ENCODE measurements at regions not wholly inside any gene's neighbourhood (a gene's known extent, or its start where the extent isn't known, plus 50 kb on each side); places are given as distances from the start of the nearest gene placed in this dataset.

DNA sequence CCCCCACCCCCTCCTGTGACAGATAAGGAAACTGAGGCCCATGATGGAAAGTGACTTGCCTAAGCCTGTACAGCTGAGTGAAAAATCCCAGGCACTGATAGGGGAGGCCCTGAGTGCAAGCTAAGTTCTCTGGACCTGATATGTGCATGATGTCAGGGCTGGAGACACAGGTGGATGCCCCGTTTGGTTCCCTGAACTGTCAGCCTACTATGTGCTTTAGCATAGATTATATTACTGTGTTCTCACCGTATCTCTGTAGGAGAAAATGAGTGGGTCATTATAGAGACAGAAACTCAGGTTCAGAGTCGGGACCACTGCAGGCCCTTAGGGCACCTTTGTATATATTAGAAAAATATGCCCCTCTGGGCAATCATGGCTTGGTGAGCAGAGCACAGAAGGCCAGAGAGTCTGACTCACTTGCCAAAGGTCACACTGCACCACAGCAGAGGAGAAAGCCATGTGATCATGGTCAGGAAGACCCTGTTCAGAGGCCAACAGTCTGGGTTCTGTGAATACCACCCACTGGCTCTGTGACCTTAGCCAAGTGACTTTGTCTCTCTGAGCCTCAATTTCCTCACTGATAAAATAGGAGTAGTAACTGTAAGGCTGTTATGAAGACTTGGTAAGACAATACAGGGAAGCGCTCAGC, 145.8 kb upstream of the WNT4 start:
- DNase-seq: no peak

DNA sequence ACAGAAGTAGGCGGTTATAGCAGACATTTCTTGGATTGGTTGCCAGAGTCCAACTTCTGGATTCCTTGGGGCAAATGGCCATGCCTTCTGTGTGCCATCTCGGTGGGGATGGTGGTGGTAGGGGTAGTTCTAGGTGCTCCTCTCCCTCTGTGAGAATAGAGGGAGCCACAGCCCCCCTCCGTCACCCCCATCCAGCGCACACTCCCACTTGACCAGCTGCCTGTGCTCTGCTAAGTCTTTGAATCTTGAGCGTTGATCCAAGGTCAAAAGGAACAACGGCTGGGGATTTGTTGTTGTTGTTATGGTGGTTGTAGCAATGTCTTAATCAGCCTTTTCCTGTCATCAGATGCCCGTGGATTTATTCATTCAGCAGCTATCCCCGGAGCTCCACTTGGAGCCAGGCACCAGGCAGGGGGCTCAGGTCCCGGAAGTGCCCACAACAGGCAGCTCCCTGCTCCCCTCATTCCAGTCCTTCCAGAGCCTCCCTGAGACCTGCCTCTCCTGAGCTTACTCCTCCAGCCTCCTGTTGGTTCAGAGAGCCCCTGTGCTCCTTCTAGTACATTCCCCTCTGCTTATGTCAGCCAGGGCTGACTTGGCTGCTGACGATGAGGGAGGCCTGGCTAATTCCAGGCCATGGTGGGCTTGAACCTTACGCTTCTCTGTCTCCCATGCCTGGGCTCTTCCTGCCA, 146.6 kb upstream of the WNT4 start:
- DNase-seq: no peak

DNA sequence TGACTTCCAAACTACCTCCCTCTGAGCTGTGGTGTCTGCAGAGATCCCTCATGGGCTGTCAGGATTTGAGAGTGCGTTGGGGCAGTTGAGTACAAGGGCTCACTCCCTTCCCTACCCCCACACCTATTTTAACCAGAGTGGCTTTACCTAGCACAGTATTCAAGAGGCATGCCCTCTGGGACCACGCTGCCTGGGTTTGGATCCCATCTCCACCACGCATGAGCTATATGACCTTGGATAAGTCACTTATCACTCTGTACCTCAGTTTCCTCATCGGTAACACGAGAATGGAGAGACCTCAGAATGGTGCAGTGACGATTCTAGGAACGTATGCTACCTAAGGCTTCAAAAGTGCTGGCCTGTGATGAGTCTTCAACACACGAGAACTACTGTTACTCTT, 147.3 kb upstream of the WNT4 start:
- DNase-seq: no peak

DNA sequence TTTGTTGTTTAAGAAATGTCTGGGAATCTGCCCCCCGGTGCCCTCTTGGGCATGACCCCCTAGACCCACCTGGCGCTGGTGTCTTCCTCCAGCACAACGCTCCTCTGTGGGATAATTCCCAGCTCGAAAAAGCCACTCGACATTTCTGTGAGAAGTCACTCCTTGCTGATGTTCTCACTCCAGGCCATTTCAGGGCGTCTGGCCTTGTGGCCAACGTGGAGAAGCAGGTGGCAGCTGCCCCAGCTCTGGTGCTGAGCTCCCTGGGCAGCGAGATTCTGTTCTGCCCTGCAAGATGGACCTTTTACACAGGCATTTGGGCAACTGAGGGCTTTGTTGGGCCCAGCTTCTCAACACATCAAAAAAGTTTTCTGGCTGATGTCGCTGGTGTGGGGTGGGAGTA, 147.7 kb upstream of the WNT4 start:
- no peak for DNase-seq

DNA sequence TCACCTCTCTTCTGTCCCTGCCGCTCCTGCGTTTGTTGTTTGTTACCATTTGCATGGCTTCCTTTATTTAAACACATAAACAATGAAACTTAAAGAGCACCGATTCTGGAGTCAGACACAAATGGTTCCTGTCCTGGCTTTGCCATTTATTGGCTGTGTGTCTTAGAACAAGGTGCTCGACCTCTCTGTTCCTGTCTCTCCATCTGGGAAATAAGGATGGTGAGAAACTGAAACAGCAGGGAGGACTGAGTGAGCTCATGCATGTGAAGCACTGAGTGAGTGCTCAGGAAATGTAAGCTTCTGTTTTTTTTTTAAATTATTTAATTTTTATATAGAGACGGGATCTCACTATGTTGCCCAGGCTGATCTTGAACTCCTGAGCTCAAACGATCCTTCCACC, 148.2 kb upstream of the WNT4 start:
- no peak for DNase-seq

DNA sequence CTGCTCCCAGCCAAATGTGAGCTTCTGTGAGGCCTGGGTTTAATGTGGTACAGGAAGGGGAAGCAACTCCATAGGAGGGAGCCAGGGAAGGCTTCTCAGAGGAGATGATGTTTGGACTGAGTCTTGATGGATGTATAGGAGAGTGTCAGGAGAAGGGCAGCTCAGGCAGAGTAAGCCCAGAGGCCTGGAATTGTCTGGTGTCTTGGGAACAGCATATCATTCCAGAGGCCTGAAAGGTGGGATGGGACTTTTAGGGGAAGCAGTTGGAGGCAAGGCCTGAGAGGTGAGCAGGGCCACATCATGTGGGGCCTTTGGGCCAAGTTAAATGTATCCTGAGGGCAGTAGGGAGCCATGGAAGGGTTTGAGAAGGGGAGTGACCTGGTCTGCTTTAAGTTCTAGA, 148.6 kb upstream of the WNT4 start:
- no peak for DNase-seq

DNA sequence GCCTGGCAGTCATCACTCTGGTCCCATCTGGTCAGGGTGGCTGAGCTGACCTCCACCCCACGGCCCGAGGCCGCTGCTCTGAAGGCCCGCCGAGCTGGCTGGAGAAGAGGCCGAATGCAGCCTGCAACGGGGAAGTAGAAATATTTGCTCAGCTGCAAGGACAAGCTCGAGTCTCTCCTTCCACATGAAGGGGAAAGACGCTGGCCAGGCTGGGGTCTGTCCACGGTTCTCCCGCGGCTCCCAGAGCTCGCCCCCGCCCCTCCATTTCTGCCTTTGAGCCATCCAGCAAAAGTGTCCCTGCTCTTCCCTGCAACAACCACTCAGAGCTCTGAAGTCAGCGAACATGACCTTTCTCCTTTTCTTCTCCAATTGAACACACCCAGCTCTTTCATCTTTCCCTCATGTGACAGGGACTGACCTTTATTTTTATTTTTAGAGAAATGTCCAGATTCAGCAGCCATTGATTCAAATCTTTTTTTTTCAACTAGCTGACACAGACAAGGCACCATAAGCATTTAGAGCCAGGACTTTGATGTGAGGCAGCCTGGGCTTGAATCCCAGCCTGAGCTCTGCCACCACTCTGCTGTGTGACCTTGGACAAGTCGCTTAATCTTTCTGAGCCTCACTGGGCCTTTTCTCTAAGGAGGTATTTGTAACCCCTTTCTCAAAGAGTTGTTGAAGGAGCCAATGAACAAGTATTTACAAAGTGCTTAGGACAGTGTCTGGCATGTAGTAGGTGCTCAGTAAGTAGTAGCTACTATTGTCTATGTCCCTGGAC, 149.3 kb upstream of the WNT4 start:
- DNase-seq: no peak

DNA sequence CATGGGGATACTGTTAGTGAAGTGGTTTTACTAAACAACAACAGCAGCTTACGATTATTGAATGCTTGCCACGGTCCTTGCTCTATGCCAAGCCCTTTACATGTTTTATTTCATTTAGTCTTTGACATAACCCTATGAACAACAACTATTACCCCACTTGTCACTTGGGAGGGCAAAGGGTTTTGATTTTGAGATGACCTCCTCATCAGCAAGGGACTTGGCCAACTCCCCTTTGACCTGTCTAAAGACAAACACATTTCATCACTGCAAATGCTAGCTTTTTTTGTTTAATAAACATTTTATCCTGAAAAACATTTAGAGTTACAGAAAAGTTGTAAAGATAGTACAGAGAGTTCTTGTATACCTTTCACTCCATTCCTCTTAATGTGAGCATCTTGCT, 152.5 kb upstream of the WNT4 start:
- DNase-seq: no peak

DNA sequence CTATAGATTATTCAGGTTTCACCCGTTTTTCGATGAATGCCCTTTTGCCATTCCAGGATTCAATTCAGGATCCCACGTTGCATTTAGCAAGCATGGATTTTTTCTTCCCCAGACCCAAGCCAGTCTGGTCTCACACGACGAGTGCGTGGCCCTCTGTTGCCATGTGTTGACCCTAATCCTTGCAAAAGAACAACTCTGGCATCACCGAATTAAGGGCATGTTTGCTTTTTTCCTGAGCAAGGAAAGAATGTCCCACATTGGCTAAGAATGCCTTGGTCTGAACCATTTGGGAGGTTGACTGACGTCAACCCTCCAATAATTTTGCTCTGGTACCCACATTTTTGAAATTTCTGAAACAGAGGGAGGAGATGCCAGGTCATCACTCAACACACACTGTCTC, 153.0 kb upstream of the WNT4 start:
- no peak for DNase-seq

DNA sequence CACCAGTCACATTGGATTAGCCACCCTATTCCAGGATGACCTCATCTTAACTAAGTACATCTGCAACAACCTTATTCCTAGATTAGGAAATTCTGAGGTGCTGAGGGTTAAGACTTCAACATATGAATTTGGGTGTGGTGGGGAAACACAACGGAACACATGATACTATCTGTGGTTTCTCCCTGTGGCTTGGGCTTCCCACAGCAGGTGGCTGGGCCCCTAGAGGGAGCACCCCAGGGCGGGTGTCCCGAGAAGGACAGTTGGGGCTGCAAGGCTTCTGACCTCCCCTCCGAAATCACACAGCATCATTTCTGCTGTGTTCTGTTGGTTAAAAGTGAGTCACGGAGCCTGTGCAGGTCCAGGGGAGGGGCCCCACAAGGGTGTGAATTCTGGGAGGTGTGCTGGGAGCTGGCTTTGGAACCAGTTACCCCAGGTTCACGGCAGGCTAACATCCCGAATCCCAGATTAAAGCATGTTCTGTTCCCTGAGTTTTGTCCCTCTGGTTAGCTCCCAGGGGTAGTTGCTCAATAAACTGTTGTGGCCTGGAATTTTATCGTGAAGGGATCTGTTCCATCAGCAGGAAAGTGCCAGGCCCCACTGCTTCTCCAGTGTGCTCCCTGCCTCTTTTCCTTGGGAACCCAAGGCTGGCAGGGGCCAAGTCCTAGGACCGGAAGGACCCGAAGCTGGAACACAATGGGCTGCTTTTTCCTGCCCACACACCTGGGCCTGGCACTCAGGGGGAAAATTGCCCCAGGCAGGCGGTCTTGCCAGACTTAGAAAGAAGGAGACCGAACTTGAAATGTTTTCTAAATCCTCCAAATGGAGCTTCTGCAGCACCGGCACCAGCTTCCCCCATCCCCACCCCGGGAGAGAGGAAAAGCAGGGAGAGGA, 154.0 kb upstream of the WNT4 start:
- no peak for DNase-seq

DNA sequence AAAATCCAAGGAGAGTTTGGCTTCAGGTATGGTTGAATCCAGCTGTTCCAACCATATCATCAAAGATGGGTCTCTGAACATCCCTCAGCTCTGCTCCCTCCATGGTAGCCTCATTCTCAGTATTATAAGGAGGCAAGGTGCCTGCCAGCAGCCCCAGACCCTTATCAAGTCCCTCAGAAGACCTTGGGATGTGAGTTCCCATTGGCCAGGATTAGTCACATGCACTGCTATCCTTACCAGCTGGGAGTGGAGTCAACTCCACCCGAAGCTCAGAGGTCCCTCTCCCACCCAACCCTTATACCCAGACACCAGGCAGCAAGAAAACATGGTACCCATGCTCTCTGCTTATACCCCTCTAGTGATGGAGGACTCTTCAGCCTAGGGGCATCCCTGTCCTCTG, 153.7 kb upstream of the ZBTB40 start:
- no peak for DNase-seq

DNA sequence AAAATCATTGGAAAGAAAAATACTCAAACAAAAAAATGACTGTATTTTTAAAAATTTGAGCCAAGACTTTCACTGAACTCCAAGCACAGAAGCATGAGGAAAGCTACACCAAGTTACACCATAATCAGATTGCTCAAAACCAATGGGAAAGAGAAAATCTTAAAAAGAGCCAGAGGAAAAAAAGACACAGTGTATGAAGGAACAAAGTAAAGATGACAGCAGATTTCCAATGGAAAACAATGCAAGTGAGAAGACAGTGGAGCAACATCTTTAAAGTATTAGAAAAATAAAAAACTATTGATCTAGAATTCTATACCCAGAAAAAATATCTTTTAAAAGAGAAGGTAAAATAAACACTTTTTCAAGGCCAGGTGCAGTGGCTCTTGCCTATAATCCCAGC, 147.8 kb upstream of the ZBTB40 start:
- DNase-seq: no peak

DNA sequence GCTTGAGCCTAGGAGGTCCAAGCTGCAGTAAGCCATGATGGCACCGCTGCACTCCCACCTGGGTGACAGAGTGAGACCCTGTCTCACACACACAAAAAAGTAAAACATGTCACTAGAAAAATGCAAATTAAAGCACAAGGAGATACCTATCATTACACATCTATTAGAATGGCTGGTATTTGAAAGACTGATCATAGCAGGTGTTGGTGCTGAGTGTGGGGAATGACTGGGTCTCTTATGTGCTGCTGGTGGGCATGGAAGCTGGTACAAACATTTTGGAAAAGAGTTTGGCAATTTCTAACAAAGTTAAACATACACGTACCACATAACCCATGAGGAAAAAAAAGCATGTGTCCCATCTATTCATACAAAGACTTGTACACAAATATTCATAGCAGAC, 142.1 kb upstream of the ZBTB40 start:
- no peak for DNase-seq

DNA sequence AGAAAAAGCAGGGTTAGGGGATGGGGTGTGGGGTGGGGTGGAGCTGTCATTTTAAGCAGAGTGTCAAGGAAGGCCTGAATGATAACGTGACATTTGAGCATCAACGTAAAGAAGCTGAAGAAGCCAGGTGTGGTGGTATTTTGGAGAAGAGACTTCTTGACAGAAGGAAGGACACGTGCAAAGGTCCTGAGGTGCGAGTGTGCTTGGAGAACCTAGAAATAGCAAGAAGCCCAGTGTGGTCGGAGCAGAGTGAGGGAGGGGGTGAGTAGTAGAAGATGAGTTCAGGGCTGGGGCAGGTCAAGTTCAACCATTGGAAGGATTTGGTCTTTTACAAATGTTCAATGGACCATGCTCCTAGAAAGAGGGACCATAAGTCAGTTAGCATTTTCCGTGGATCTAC, 140.2 kb upstream of the ZBTB40 start:
- DNase-seq: no peak

DNA sequence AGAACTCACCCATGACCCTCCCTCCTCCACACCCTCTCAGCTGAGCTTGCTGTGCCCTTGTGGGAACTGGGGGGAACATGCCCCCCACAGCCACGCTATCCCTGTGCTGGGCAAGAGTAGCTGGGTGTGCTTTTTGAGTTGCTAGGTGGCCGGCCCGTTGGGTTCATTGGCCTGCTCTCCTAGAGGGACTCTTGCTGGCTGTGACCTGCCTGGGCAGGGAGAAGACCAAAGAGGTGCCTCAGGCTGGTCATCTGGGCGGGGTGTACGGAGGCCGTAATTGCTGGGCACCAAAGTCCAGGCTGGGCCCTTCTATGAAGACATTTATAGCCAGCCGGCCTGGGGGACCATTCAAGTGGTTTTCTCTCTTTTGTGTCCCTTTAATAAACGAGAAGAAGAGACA, 138.3 kb upstream of the ZBTB40 start:
- DNase-seq: no peak

DNA sequence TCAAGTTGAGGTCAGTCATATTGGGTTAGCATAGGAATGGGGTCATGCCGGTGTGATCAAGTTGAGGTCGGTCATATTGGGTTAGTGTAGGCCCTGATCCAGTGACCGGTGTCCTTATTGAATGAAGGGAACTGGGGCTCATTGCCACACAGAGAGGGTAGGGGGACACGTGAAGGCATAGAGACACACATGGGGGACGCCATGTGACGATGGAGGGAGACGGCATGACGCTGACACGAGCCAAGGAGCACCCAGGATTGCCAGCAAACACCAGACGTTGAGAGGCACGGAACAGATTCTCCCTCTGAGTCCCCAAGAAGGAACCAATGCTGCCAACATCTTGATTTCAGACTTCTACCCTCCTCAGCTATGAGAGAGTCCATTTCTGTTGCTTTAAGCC, 136.9 kb upstream of the ZBTB40 start:
- no peak for DNase-seq

DNA sequence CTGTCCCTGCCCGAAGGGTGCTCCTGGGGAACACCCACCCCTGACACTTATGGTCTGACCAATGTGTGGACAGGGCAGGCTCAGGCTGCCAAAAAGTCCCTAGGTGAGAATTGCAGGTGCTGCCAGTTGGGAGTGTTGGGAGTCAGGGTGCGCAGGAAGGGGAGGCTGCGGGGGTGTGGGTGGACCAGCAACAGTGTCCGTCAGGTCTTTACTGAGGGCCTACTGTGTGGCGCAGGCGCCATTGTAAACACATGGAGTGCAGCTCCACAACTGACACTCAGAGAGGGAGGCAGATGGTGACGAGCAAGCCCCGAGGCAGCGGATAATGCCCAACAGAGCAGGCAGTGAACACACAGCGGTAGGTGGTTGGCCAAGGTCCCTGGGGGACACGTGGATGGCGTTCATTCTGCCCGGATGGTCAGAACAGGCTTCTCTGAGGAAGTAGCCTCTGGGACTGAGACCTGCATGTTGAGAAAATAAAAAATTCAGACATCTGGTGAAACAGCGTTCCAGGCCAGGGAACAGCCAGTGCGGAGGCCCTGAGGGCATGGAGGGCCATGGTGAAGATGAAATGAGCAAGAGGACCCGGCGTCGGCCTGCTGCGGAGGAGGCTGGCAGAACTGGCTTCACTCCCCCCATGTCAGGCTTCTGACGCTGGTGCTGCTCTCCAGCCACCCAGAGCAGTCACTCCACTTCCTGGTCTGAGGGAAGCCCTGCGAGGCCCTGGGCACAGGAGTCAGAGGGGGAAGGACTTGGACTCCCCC, 136.2 kb upstream of the ZBTB40 start:
- DNase-seq: no peak

DNA sequence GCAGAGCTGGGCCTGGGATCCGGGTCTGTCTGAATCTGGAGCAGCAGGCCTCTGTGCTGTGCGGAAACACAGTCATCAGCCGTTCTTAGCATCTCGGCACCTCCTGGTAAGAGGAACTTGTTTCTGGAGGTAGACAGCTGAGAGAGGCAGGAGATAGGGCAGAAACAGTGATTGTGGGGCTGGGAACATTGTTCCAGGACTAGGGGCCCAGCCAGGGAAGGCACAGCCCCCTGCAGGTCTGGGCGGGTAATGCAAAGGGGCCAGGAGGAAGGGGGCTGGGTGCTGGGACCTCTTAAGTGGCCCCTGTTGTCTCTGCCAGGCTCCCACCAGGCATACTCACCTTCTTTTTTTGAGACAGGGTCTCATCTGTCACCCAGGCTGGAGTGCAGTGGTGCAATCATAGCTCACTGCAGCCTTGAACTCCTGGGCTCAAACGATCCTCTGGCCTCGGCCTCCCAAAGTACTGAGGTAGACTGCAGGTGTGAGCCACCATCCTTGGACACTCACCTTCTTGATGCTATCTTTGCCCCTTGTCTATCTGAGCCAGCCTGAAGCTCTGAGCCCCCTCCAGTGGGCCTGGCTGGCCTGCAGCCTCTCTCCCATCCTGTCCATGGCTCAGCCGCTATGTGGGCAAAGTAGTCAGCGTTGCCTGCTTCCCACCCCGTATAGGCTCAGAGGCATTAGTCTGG, 134.3 kb upstream of the ZBTB40 start:
- DNase-seq: no peak

DNA sequence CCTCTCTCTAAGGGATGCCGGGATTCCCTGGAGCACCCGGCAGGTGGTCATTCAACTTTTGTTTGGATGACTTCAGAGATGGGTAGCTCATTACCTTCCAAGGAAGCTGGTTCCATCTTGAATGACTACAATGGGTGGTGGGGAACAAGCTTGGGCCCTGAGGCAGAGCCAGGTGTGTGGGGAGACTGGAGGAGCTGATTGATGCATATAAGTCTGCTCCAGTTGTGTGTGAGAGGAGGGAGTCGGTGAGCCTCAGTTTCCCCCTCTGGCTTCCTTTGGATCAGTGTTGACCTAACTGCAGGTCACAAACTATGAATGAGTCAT, 133.8 kb upstream of the ZBTB40 start:
- no peak for DNase-seq

DNA sequence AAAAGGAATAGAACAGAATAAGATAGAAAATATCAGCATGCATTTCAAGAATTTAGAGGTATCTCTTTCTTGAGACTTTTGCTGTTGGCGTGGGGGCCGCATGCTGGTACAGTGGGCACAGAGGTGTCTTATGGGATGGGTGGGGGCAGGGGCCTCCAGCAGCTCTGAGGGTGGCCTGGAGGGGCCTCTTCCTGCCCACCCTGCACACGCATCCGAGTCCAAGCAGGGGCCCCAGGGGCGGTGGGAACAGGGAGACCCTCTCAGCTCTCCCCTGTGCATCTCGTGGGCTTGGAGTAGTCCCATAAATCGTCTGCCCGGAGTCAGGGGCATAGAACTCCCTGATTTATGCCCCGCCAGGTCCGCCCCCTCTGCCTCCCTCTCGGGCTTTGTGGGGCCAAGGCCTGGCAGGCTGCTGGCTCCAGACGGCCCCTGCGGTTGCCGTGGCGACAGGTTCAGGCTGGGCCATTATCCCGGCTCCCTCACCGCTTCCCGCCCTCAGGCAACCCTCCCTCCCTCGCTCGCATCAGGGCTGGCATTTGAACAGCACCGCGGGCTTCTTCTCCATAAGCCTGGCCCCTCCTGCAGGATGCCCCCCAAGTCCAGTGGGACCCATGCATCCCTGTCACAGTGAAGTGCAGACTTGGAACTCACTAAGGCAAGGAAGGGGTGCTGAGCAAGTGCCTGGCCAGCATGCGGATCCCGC, 133.2 kb upstream of the ZBTB40 start:
- no peak for DNase-seq

DNA sequence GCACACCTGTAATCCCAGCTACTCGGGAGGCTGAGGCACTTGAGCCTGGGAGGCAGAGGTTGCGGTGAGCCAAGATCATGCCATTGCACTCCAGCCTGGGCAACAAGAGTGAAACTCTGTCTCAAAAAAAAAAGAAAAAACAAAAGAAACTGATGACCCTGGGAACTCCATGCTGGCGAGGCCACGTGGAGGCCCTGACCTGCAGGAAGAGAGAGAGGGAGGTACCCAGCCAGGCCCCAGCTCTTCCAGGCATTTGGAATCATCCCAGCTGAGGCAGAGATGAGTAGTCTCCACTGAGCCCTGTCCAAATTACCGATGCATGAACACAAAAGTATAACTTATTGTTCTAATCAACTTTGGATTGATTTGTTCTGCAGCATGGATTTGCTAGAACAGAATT, 132.0 kb upstream of the ZBTB40 start:
- no peak for DNase-seq

Data from NCI-H1436 treated with DMSO at 0.1 percent for 48 hours (cell line).